Heart right ventricle (tissue), 16 donors: ENCODE measurements at regions not wholly inside any gene's neighbourhood (a gene's known extent, or its start where the extent isn't known, plus 50 kb on each side); places are given as distances from the start of the nearest gene placed in this dataset.

Source experiments
- ATAC-seq, 8 donors: fragments of 200-7000 bp; cut with Tn5 transposase; one replicate each; pipeline ENCODE4 v1.9.1; 2020; ENCODE audit warnings: mild to moderate bottlenecking in 8 of 8, moderate library complexity in 8 of 8, moderate number of reproducible peaks in 1 of 8
- DNase-seq, 2 donors: peaks; one replicate each; pipeline ENCODE4 v3.0.0-alpha.2; 2020
- H3K27ac ChIP-seq, 10 donors: fragments of 200-600 bp; sonication (generic) in 2 of 10; one replicate each; pipeline versions ENCODE4 v1.5.0 to v1.8.0; 2020 to 2022; ENCODE audit warnings: mild to moderate bottlenecking in 3 of 10
- H3K27me3 ChIP-seq, 7 donors: fragments of 200-600 bp; one replicate each; pipeline ENCODE4 v1.8.0; 2021 to 2022; ENCODE audit warnings: mild to moderate bottlenecking in 2 of 7
- H3K36me3 ChIP-seq, 9 donors: fragments of 200-600 bp; sonication (generic) in 1 of 9; one replicate each; pipeline versions ENCODE4 v1.5.0 to v1.8.0; 2020 to 2022; ENCODE audit warnings: mild to moderate bottlenecking in 2 of 9
- H3K4me1 ChIP-seq, 9 donors: fragments of 200-600 bp; sonication (generic) in 1 of 9; one replicate each; pipeline versions ENCODE4 v1.5.0 to v1.8.0; 2020 to 2022; ENCODE audit warnings: mild to moderate bottlenecking in 4 of 9
- H3K4me3 ChIP-seq, 10 donors: fragments of 200-600 bp; sonication (generic) in 2 of 10; one replicate each; pipeline versions ENCODE4 v1.5.0 to v1.8.0; 2020 to 2022; ENCODE audit warnings: mild to moderate bottlenecking in 7 of 10, moderate library complexity in 2 of 10
- H3K9me3 ChIP-seq, 11 donors: fragments of 200-600 bp in 10 of 11; sonication (generic) in 2 of 11; one replicate each; pipeline versions ENCODE4 v1.5.0 to v1.8.0; 2013 to 2022; ENCODE audit warnings: mild to moderate bottlenecking in 2 of 11, control low read depth in 1 of 11, moderate library complexity in 1 of 11
- CTCF ChIP-seq, 9 donors: fragments of 200-600 bp; sonication (generic) in 2 of 9; IDR thresholded peaks; one replicate each; pipeline versions ENCODE4 v1.5.0 to v1.8.0; 2021 to 2022; ENCODE audit warnings: antibody characterized with exemption in 9 of 9, mild to moderate bottlenecking in 5 of 9, moderate library complexity in 1 of 9
- WGBS, 2 donors: extraction: QIAGEN DNeasy Blood & Tissue Kit; methylation state at CpG; one replicate each; pipeline ENCODE4 v1.1.7; 2013; ENCODE audit warnings: inconsistent platforms in 1 of 2; 5-methylcytosine and 5-hydroxymethylcytosine counted together
- intact Hi-C, 10 donors: fragments of 100-400 bp; cut with DNase I; formaldehyde crosslinking; loops; one replicate each; pipeline versions ENCODE4 v1.11.1 to v1.14.2; 2022
- donor health status: Arrhythmogenic right ventricular cardiomyopathy.
- donor health status: ischemic (EF 13 %, LVEDD 7.1; RV severe dilation, severe dysfunction).
- donor health status: healthy with polysubstance abuse.
- donor health status: DM: no; HTN: yes; CAD: no.
- donor health status: DM: no; HTN: no; CAD: no.
- donor health status: ischemic (EF 25% LVEDD 6.9; RV normal size, moderate dysfunction).
- donor health status: ischemic (EF 25% LVEDD 5.7; RV mildly dilated, moderate dysfunction).
- donor health status: healthy.
- donor health status: DM: yes; HTN: yes; CAD: no.
- donor health status: Ischemic cardiomyopathy.
- donor health status: ischemic (EF 35%, LVEDD 5.7; RV mildly dilated, moderate dysfunction).
- donor health status: nonischemic (EF 11% LVEDD 7.7; RV severe dilation, severe dysfunction).
- donor health status: DM: yes; HTN: yes; CAD: no.
- donor health status: PGD.
- donor health status: ischemic (EF 29% LVEDD 5.4; RV normal size, mild dysfunction).
- donor health status: nonischemic (EF 23%, LVEDD 6.1; RV moderate dilation, normal function).

- intact Hi-C loops: no loop called here
- Histone ChIP-seq H3K27me3 (no peaks in the 10 kb centered on the region), H3K4me1 (no peaks in the 10 kb centered on the region), H3K27ac (no peak overlapping the region), H3K4me3 (no peak overlapping the region), H3K9me3 (peaks cover 0 to 13% (median 3%) of the 10 kb centered on the region in 11 donors), H3K36me3 (no peaks in the 10 kb centered on the region)
- 72% methylated on average over 2 of the region's 2 CpGs for WGBS, 2 donors
- no peak for TF ChIP-seq CTCF (IDR thresholded peaks at IDR 0.05)
- DNase-seq (no peak), ATAC-seq (no peak)
Observed at GRCh38 chr2:75982719-75983118, 272.0 kb upstream of the GCFC2 start.

- DNase-seq (no peak), ATAC-seq (no peak)
- TF ChIP-seq CTCF (IDR thresholded peaks at IDR 0.05): no peak
- Histone ChIP-seq H3K36me3 (no peaks in the 10 kb centered on the region), H3K4me1 (no peaks in the 10 kb centered on the region), H3K27me3 (no peaks in the 10 kb centered on the region), H3K4me3 (no peak overlapping the region), H3K27ac (no peak overlapping the region), H3K9me3 (peaks cover 0 to 12% (median 0%) of the 10 kb centered on the region in 11 donors)
- 58 to 75% methylated on average over 2 of the region's 2 CpGs for whole genome bisulfite sequencing, 2 donors
- intact Hi-C loops: no loop called here
Observed at GRCh38 chr2:75964646-75965045, 253.9 kb upstream of the GCFC2 start.

DNA sequence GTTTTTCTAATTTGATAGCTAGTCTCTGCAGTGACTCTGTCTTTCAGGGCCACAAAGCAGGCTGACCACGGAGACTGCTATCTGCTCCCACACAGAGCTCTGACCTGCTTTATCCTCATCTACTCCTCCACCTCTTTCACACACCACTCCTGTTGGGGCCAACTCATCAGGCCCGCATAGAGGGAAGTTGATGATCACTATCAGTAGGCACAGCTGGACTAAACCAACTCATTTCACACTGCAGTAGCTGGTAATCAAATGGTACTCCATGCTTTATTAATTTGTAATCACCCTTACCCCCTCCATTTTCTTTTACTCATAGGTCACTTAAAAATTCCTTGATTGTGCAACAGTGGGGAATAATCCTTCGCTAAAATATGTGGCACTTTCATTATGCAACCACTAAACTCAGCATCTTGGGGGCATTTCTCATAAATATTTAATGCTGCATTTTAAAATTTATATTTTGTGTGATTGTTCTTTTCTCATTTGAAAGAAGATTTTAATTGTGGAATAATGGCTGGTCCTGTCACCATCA lies 249.8 kb upstream of the GCFC2 start:
- no peak overlapping the region for H3K4me3 ChIP-seq
- DNase-seq (no peak), ATAC-seq (no peak)
- no peaks in the 10 kb centered on the region for H3K27me3 ChIP-seq
- intact Hi-C loops: no loop called here
- no peak overlapping the region for H3K27ac ChIP-seq
- peaks cover 0 to 9% (median 0%) of the 10 kb centered on the region in 11 donors for H3K9me3 ChIP-seq
- WGBS, 2 donors: 47 to 51% methylated on average over 3 of the region's 3 CpGs
- TF ChIP-seq CTCF (IDR thresholded peaks at IDR 0.05): no peak
- no peaks in the 10 kb centered on the region for H3K36me3 ChIP-seq
- no peaks in the 10 kb centered on the region for H3K4me1 ChIP-seq

- ATAC-seq (no peak), DNase-seq (no peak)
- Histone ChIP-seq H3K36me3 (no peaks in the 10 kb centered on the region), H3K27me3 (no peaks in the 10 kb centered on the region), H3K27ac (no peak overlapping the region), H3K4me3 (no peak overlapping the region), H3K4me1 (no peaks in the 10 kb centered on the region), H3K9me3 (peaks cover 0 to 9% (median 0%) of the 10 kb centered on the region in 11 donors)
- WGBS, 2 donors: 63 to 70% methylated on average over 4 of the region's 4 CpGs
- no peak for TF ChIP-seq CTCF (IDR thresholded peaks at IDR 0.05)
- intact Hi-C loops: no loop called here
Observed at GRCh38 chr2:75959724-75960471, 249.2 kb upstream of the GCFC2 start.
